Stimulated activated CD8-positive, alpha-beta memory T cell treated with anti-CD3 and anti-CD28 coated beads, Interleukin-15, amount 100 ng/mL, for 48 hours (primary cell): ENCODE measurements at regions not wholly inside any gene's neighbourhood (a gene's known extent, or its start where the extent isn't known, plus 50 kb on each side); places are given as distances from the start of the nearest gene placed in this dataset.

ENCODE experiments used
- DNase-seq, 2 donors: peaks; one replicate each; pipeline ENCODE4 v3.0.0-alpha.2; 2020; ENCODE audit warnings: low read depth in 2 of 2

- no peak for DNase-seq
Measured at GRCh38 chr2:39535636-39536185, 98.6 kb upstream of the MAP4K3 start.

- DNase-seq, result no peak
Measured at GRCh38 chr2:39537150-39537549, 100.1 kb upstream of the MAP4K3 start.

- DNase-seq, result no peak
Measured at GRCh38 chr2:39538718-39539117, 101.6 kb upstream of the MAP4K3 start.

- DNase-seq, result no peak
Measured at GRCh38 chr2:39540414-39540813, 103.3 kb upstream of the MAP4K3 start.

GRCh38 chr2:39541011-39541930 lies 104.2 kb upstream of the MAP4K3 start:
- DNase-seq, result no peak

- DNase-seq, result no peak
Measured at GRCh38 chr2:39542523-39542922, 105.4 kb upstream of the MAP4K3 start.

- no peak for DNase-seq
Measured at GRCh38 chr2:39545957-39546356, 108.9 kb upstream of the MAP4K3 start.

GRCh38 chr2:39546409-39546808 lies 109.3 kb upstream of the MAP4K3 start:
- no peak for DNase-seq

- DNase-seq, result no peak
Measured at GRCh38 chr2:39546937-39547336, 109.9 kb upstream of the MAP4K3 start.

- no peak for DNase-seq
Measured at GRCh38 chr2:39547811-39548719, 111.0 kb upstream of the MAP4K3 start.

GRCh38 chr2:39549000-39549399 lies 111.9 kb upstream of the MAP4K3 start:
- no peak for DNase-seq

- no peak for DNase-seq
Measured at GRCh38 chr2:39549718-39550464, 112.8 kb upstream of the MAP4K3 start.

GRCh38 chr2:39550701-39551285 lies 113.7 kb upstream of the MAP4K3 start:
- DNase-seq, result no peak

- DNase-seq, result no peak
Measured at GRCh38 chr2:39558906-39559305, 106.8 kb upstream of the TMEM178A start.

GRCh38 chr2:39563572-39563971 lies 102.1 kb upstream of the TMEM178A start:
- DNase-seq, result no peak

- DNase-seq, result no peak
Measured at GRCh38 chr2:39567507-39567906, 98.2 kb upstream of the TMEM178A start.

- DNase-seq, result no peak
Measured at GRCh38 chr2:39568116-39568515, 97.6 kb upstream of the TMEM178A start.

GRCh38 chr2:39568561-39569006 lies 97.1 kb upstream of the TMEM178A start:
- DNase-seq, result no peak

GRCh38 chr2:39570130-39570555 lies 95.6 kb upstream of the TMEM178A start:
- no peak for DNase-seq

- no peak for DNase-seq
Measured at GRCh38 chr2:39570614-39571013, 95.1 kb upstream of the TMEM178A start.

- no peak for DNase-seq
Measured at GRCh38 chr2:39571111-39571731, 94.5 kb upstream of the TMEM178A start.
